ENCODE measurements at regions not wholly inside any gene's neighbourhood (a gene's known extent, or its start where the extent isn't known, plus 50 kb on each side); places are given as distances from the start of the nearest gene placed in this dataset.

GRCh38 chr5:123294544-123294943 lies 128.7 kb downstream of the CEP120 start:
- no peaks in the 10 kb centered on the region for H3F3A ChIP-seq (ENCODE audit: low read depth)
- no peak overlapping the region for H2AFZ ChIP-seq (replicated peaks)
- H3K79me2 ChIP-seq (ENCODE audit: low read depth): no peaks in the 10 kb centered on the region
- DNase-seq (ENCODE audit: low spot score): no peak
- no peak overlapping the region for H3K4me2 ChIP-seq
- H3K9ac ChIP-seq: no peak overlapping the region
- Mint-ChIP-seq H3K4me1 (no peaks in the 10 kb centered on the region), H3K9me3 (peaks cover 6% of the 10 kb centered on the region), H3K27me3 (ENCODE audit: insufficient read depth, low read depth) (no peaks in the 10 kb centered on the region), H3K36me3 (no peaks in the 10 kb centered on the region), H3K27ac (no peak overlapping the region), H3K4me3 (no peak overlapping the region)
- H3K4me3 ChIP-seq: no peak overlapping the region
- TF ChIP-seq CTCF (IDR thresholded peaks at IDR 0.05): no peak
- TF ChIP-seq EZH2 (IDR thresholded peaks at IDR 0.05): no peak
- no peak for TF ChIP-seq EZH2phosphoT487 (IDR thresholded peaks at IDR 0.05)
- H3K36me3 ChIP-seq: no peaks in the 10 kb centered on the region
- no peaks in the 10 kb centered on the region for H3K9me3 ChIP-seq (ENCODE audit: low read depth)
- H3K27me3 ChIP-seq: no peaks in the 10 kb centered on the region
- no peak overlapping the region for H3K27ac ChIP-seq
- H4K20me1 ChIP-seq (ENCODE audit: low read depth): no peaks in the 10 kb centered on the region
- peaks cover 7% of the 10 kb centered on the region for H3K4me1 ChIP-seq

- Histone ChIP-seq H3F3A (ENCODE audit: low read depth) (peaks cover 10% of the 10 kb centered on the region), H3K9me3 (ENCODE audit: low read depth) (no peaks in the 10 kb centered on the region), H3K27ac (no peak overlapping the region), H3K9ac (no peak overlapping the region), H4K20me1 (ENCODE audit: low read depth) (no peaks in the 10 kb centered on the region), H3K27me3 (peaks cover 29% of the 10 kb centered on the region), H3K4me1 (peaks cover 14% of the 10 kb centered on the region), H3K4me2 (no peak overlapping the region), H3K36me3 (no peaks in the 10 kb centered on the region), H3K4me3 (no peak overlapping the region), H3K79me2 (ENCODE audit: low read depth) (no peaks in the 10 kb centered on the region), H2AFZ (replicated peaks) (no peak overlapping the region)
- peaks cover 3% of the 10 kb centered on the region for H3K9me3 Mint-ChIP-seq
- no peak overlapping the region for H3K27ac Mint-ChIP-seq
- no peak overlapping the region for H3K4me3 Mint-ChIP-seq
- no peaks in the 10 kb centered on the region for H3K36me3 Mint-ChIP-seq
- H3K27me3 Mint-ChIP-seq (ENCODE audit: insufficient read depth, low read depth): peaks cover 2% of the 10 kb centered on the region
- TF ChIP-seq CTCF (IDR thresholded peaks at IDR 0.05): no peak
- TF ChIP-seq EZH2 (IDR thresholded peaks at IDR 0.05): no peak
- TF ChIP-seq EZH2phosphoT487 (IDR thresholded peaks at IDR 0.05): no peak
- peaks cover 14% of the 10 kb centered on the region for H3K4me1 Mint-ChIP-seq
- DNase-seq (ENCODE audit: low spot score): no peak
Measured at GRCh38 chr5:123289210-123289609, 134.0 kb downstream of the CEP120 start.

GRCh38 chr5:123287881-123288280 lies 135.3 kb downstream of the CEP120 start:
- TF ChIP-seq EZH2 (IDR thresholded peaks at IDR 0.05) (no peak), CTCF (IDR thresholded peaks at IDR 0.05) (no peak), EZH2phosphoT487 (IDR thresholded peaks at IDR 0.05) (no peak)
- H3K36me3 ChIP-seq: no peaks in the 10 kb centered on the region
- no peak overlapping the region for H2AFZ ChIP-seq (replicated peaks)
- no peak for DNase-seq (ENCODE audit: low spot score)
- no peaks in the 10 kb centered on the region for H4K20me1 ChIP-seq (ENCODE audit: low read depth)
- H3K4me1 Mint-ChIP-seq: peaks cover 25% of the 10 kb centered on the region
- H3K9me3 ChIP-seq (ENCODE audit: low read depth): no peaks in the 10 kb centered on the region
- H3K4me3 ChIP-seq: no peak overlapping the region
- H3K27me3 Mint-ChIP-seq (ENCODE audit: insufficient read depth, low read depth): peaks cover 4% of the 10 kb centered on the region
- peaks cover 27% of the 10 kb centered on the region for H3K4me1 ChIP-seq
- H3K9ac ChIP-seq: no peak overlapping the region
- no peaks in the 10 kb centered on the region for H3K79me2 ChIP-seq (ENCODE audit: low read depth)
- no peak overlapping the region for H3K4me2 ChIP-seq
- peaks cover 3% of the 10 kb centered on the region for H3K9me3 Mint-ChIP-seq
- H3K27ac Mint-ChIP-seq: no peak overlapping the region
- H3K36me3 Mint-ChIP-seq: no peaks in the 10 kb centered on the region
- H3K4me3 Mint-ChIP-seq: no peak overlapping the region
- peaks cover 29% of the 10 kb centered on the region for H3K27me3 ChIP-seq
- H3F3A ChIP-seq (ENCODE audit: low read depth): peaks cover 20% of the 10 kb centered on the region
- no peak overlapping the region for H3K27ac ChIP-seq

All from neural progenitor cell (in vitro differentiated cells).